ENCODE measurements at regions not wholly inside any gene's neighbourhood (a gene's known extent, or its start where the extent isn't known, plus 50 kb on each side); places are given as distances from the start of the nearest gene placed in this dataset.

GRCh38 chr13:85283408-85283807 is 515.8 kb downstream of the SLITRK6 start:
- no peaks in the 10 kb centered on the region for H3K9me3 ChIP-seq (ENCODE audit: insufficient read depth, low read length)
- H3K27ac ChIP-seq (ENCODE audit: low read length): no peak overlapping the region
- no peaks in the 10 kb centered on the region for H3K79me2 ChIP-seq (ENCODE audit: low read length)
- no peak overlapping the region for H2AFZ ChIP-seq (ENCODE audit: low read depth, low read length)
- H3K4me1 ChIP-seq (ENCODE audit: low read length): peaks cover 7% of the 10 kb centered on the region
- H3K27me3 ChIP-seq (ENCODE audit: low read depth, low read length): no peaks in the 10 kb centered on the region
- TF ChIP-seq CTCF (IDR thresholded peaks at IDR 0.05; ENCODE audit: low read depth, low read length) (no peak), EZH2phosphoT487 (IDR thresholded peaks at IDR 0.05; ENCODE audit: low read depth) (no peak)
- no peaks in the 10 kb centered on the region for H4K20me1 ChIP-seq (ENCODE audit: insufficient read depth, low read length)
- H3K36me3 ChIP-seq (replicated peaks; ENCODE audit: low read depth, low read length): no peaks in the 10 kb centered on the region
- no peak overlapping the region for H3K4me2 ChIP-seq (ENCODE audit: low read length)
- no peak overlapping the region for H3K9ac ChIP-seq (ENCODE audit: low read length)
- H3K4me3 ChIP-seq (ENCODE audit: low read length): no peak overlapping the region

- Histone ChIP-seq H2AFZ (ENCODE audit: low read depth, low read length) (no peak overlapping the region), H3K9ac (ENCODE audit: low read length) (no peak overlapping the region), H3K4me3 (ENCODE audit: low read length) (no peak overlapping the region), H3K79me2 (ENCODE audit: low read length) (no peaks in the 10 kb centered on the region), H3K36me3 (replicated peaks; ENCODE audit: low read depth, low read length) (no peaks in the 10 kb centered on the region), H3K4me1 (ENCODE audit: low read length) (peaks cover 6% of the 10 kb centered on the region), H4K20me1 (ENCODE audit: insufficient read depth, low read length) (no peaks in the 10 kb centered on the region), H3K27me3 (ENCODE audit: low read depth, low read length) (no peaks in the 10 kb centered on the region), H3K9me3 (ENCODE audit: insufficient read depth, low read length) (no peaks in the 10 kb centered on the region), H3K4me2 (ENCODE audit: low read length) (no peak overlapping the region), H3K27ac (ENCODE audit: low read length) (no peak overlapping the region)
- no peak for TF ChIP-seq EZH2phosphoT487 (IDR thresholded peaks at IDR 0.05; ENCODE audit: low read depth)
- TF ChIP-seq CTCF (IDR thresholded peaks at IDR 0.05; ENCODE audit: low read depth, low read length): no peak
These were observed 516.3 kb downstream of the SLITRK6 start for GRCh38 chr13:85282876-85283275.

- Histone ChIP-seq H3K79me2 (ENCODE audit: low read length) (no peaks in the 10 kb centered on the region), H2AFZ (ENCODE audit: low read depth, low read length) (no peak overlapping the region), H3K36me3 (replicated peaks; ENCODE audit: low read depth, low read length) (no peaks in the 10 kb centered on the region), H3K4me1 (ENCODE audit: low read length) (no peaks in the 10 kb centered on the region), H3K4me3 (ENCODE audit: low read length) (no peak overlapping the region), H3K9ac (ENCODE audit: low read length) (no peak overlapping the region), H3K9me3 (ENCODE audit: insufficient read depth, low read length) (no peaks in the 10 kb centered on the region), H4K20me1 (ENCODE audit: insufficient read depth, low read length) (no peaks in the 10 kb centered on the region), H3K27ac (ENCODE audit: low read length) (no peak overlapping the region), H3K4me2 (ENCODE audit: low read length) (no peak overlapping the region), H3K27me3 (ENCODE audit: low read depth, low read length) (no peaks in the 10 kb centered on the region)
- no peak for TF ChIP-seq EZH2phosphoT487 (IDR thresholded peaks at IDR 0.05; ENCODE audit: low read depth)
- no peak for TF ChIP-seq CTCF (IDR thresholded peaks at IDR 0.05; ENCODE audit: low read depth, low read length)
These were observed 520.4 kb downstream of the SLITRK6 start for GRCh38 chr13:85278851-85279250.

GRCh38 chr13:85277748-85278147 is 521.5 kb downstream of the SLITRK6 start:
- no peak overlapping the region for H3K4me3 ChIP-seq (ENCODE audit: low read length)
- TF ChIP-seq EZH2phosphoT487 (IDR thresholded peaks at IDR 0.05; ENCODE audit: low read depth): no peak
- TF ChIP-seq CTCF (IDR thresholded peaks at IDR 0.05; ENCODE audit: low read depth, low read length): no peak
- no peaks in the 10 kb centered on the region for H3K79me2 ChIP-seq (ENCODE audit: low read length)
- H3K36me3 ChIP-seq (replicated peaks; ENCODE audit: low read depth, low read length): no peaks in the 10 kb centered on the region
- H3K27me3 ChIP-seq (ENCODE audit: low read depth, low read length): no peaks in the 10 kb centered on the region
- H3K9me3 ChIP-seq (ENCODE audit: insufficient read depth, low read length): no peaks in the 10 kb centered on the region
- H3K27ac ChIP-seq (ENCODE audit: low read length): no peak overlapping the region
- H3K9ac ChIP-seq (ENCODE audit: low read length): no peak overlapping the region
- no peak overlapping the region for H2AFZ ChIP-seq (ENCODE audit: low read depth, low read length)
- H4K20me1 ChIP-seq (ENCODE audit: insufficient read depth, low read length): no peaks in the 10 kb centered on the region
- no peaks in the 10 kb centered on the region for H3K4me1 ChIP-seq (ENCODE audit: low read length)
- no peak overlapping the region for H3K4me2 ChIP-seq (ENCODE audit: low read length)
